AG09319 (cell line): ENCODE measurements at regions not wholly inside any gene's neighbourhood (a gene's known extent, or its start where the extent isn't known, plus 50 kb on each side); places are given as distances from the start of the nearest gene placed in this dataset.

ENCODE experiments used
- DNase-seq: peaks from one replicate; pipeline ENCODE4 v3.0.0-alpha.2; 2010; ENCODE audit warnings: low read depth; ENCODE audit errors: extremely low read depth
- CTCF ChIP-seq: IDR thresholded peaks from 2 replicates; pipeline ENCODE4 v1.5.1; 2011; ENCODE audit warnings: low read depth, mild to moderate bottlenecking, inconsistent platforms, low read length, moderate library complexity

- DNase-seq = no peak
- no peak for TF ChIP-seq CTCF
Observed at GRCh38 chr6:95325916-95326315, 251.4 kb upstream of the MANEA start.

GRCh38 chr6:95328231-95328630 lies 249.1 kb upstream of the MANEA start:
- TF ChIP-seq CTCF = no peak
- no peak for DNase-seq

- DNase-seq = no peak
- TF ChIP-seq CTCF = no peak
Observed at GRCh38 chr6:95352064-95352795, 225.1 kb upstream of the MANEA start.

- TF ChIP-seq CTCF = no peak
Observed at GRCh38 chr6:95354551-95354950, 222.8 kb upstream of the MANEA start.

GRCh38 chr6:95357380-95358020 lies 219.8 kb upstream of the MANEA start:
- TF ChIP-seq CTCF = no peak
- DNase-seq = no peak

More at GRCh38 chr6:95354551-95354950, 222.8 kb upstream of the MANEA start:
- DNase-seq = no peak

GRCh38 chr6:95364016-95364604 lies 213.2 kb upstream of the MANEA start:
- no peak for DNase-seq
- no peak for TF ChIP-seq CTCF

- TF ChIP-seq CTCF = no peak
- DNase-seq = no peak
Observed at GRCh38 chr6:95365454-95365853, 211.9 kb upstream of the MANEA start.
